ENCODE measurements at regions not wholly inside any gene's neighbourhood (a gene's known extent, or its start where the extent isn't known, plus 50 kb on each side); places are given as distances from the start of the nearest gene placed in this dataset.

DNA sequence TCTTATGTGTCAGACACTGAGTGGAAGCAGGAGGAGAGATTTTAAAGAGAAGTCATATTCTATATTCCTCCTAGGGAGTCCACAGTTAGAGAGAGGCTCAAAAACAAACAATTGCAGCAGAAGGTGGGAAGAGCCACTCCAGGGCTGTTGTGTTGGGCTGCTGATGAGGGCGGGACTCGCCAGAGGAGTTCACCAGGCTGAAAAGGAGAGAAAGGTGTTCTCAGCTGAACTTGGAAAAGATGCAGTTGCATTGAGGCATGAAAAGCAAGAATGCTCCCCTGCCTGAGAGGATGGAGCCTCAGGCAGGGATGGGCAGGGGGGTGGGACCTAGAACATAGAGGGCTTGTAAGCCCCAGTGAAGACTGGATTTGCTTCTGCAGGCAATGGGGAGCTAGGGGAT lies 324.2 kb downstream of the CXCL12 start:
- no peak overlapping the region for H3K4me3 ChIP-seq (ENCODE audit: low read depth, poor library complexity, severe bottlenecking)
- intact Hi-C loops (cut with DNase I; ENCODE audit: low total_unique reads), result no loop called here
- TF ChIP-seq POLR2A (IDR thresholded peaks at IDR 0.05) (no peak), CTCF (IDR thresholded peaks at IDR 0.05) (no peak)
- peak in 1 of 2 donors; percentile 29 for DNase-seq (ENCODE audit: low spot score in 2 of 2)
- 89% methylated on average over 2 of the region's 2 CpGs for WGBS, 2 donors

DNA sequence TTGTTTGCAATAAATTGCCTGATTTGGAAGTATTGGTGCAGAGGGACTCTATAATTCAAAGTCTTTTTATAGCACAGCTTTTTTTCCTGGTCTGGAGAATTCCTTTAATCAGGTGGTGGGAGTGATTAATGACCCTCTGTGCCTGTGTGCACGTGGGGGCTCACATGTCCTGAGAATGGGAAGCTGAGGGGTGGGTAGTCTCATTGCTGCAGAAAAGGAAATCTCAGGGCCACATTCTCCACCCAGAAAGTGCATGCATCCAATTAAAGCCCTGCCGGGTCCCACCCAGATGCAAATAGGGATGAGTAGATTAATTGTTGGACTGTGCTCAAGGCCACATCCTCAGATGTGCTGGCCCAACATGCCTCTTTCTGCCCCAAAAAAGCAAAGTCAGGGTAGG lies 324.7 kb downstream of the CXCL12 start:
- no peak for TF ChIP-seq POLR2A (IDR thresholded peaks at IDR 0.05)
- TF ChIP-seq CTCF (IDR thresholded peaks at IDR 0.05), result no peak
- intact Hi-C loops (cut with DNase I; ENCODE audit: low total_unique reads), result no loop called here
- H3K4me3 ChIP-seq (ENCODE audit: low read depth, poor library complexity, severe bottlenecking), result no peak overlapping the region
- WGBS, 2 donors, result 24 to 32% methylated on average over 2 of the region's 2 CpGs
- no peak for DNase-seq (ENCODE audit: low spot score in 2 of 2)

DNA sequence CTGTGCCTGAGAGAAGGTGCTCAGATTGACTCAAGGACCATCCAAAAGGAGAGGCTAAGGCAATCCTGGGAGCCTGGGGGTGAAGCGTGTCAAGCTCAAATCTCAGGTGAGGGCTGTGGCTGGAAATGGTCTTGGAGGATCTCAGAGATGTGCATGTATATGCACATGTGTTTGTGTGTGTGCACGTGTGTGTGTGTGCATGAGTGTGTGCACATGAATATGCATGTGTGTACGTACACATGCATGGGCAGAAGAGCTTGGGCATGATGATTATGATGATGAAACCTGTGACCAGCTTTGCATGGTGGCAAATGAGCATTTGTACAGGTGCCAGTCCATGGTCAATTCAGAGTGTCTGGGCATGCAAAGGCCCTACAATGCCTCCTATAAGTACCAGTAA lies 326.6 kb downstream of the CXCL12 start:
- 92% methylated on average over 3 of the region's 3 CpGs for WGBS, 2 donors
- H3K4me3 ChIP-seq (ENCODE audit: low read depth, poor library complexity, severe bottlenecking), result no peak overlapping the region
- intact Hi-C loops (cut with DNase I; ENCODE audit: low total_unique reads), result no loop called here
- TF ChIP-seq CTCF (IDR thresholded peaks at IDR 0.05), result no peak
- no peak for TF ChIP-seq POLR2A (IDR thresholded peaks at IDR 0.05)
- DNase-seq (ENCODE audit: low spot score in 2 of 2), result peak in 1 of 2 donors; percentile 63

- peak in 1 of 2 donors; percentile 79 for DNase-seq (ENCODE audit: low spot score in 2 of 2)
- H3K4me3 ChIP-seq (ENCODE audit: low read depth, poor library complexity, severe bottlenecking), result no peak overlapping the region
- intact Hi-C loops (cut with DNase I; ENCODE audit: low total_unique reads), result no loop called here
- 78 to 86% methylated on average over 25 to 27 of the region's 27 CpGs for WGBS, 2 donors
- TF ChIP-seq CTCF (IDR thresholded peaks at IDR 0.05), result no peak
Measured at GRCh38 chr10:44056967-44057805, 327.7 kb downstream of the CXCL12 start.

DNA sequence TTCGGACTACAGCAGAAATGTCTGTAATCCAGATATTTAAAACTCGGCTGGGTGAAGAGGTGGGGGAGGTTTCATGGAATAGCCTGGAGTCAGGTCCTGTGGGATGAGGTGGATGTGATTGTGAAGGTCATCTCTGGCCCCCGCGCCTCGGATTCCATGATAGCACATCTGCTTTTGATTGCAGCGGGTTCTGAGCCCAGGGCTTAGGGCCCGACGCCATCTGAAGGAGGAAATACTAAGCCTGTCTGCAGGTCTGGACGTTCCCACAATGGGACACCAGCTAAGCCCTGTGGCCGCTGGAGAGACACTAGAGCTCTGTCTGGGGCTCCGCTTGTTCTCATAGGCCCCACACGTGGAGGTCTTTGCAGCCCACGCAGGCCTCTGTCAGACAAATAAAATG lies 328.7 kb downstream of the CXCL12 start:
- WGBS, 2 donors, result 74 to 79% methylated on average over 13 of the region's 13 CpGs
- TF ChIP-seq CTCF (IDR thresholded peaks at IDR 0.05), result no peak
- TF ChIP-seq POLR2A (IDR thresholded peaks at IDR 0.05), result no peak
- peak in 1 of 2 donors; percentile 82 for DNase-seq (ENCODE audit: low spot score in 2 of 2)
- H3K4me3 ChIP-seq (ENCODE audit: low read depth, poor library complexity, severe bottlenecking), result no peak overlapping the region
- intact Hi-C loops (cut with DNase I; ENCODE audit: low total_unique reads), result no loop called here

- DNase-seq (ENCODE audit: low spot score in 2 of 2), result peak in 1 of 2 donors; percentile 70
- TF ChIP-seq CTCF (IDR thresholded peaks at IDR 0.05), result no peak
- no peak for TF ChIP-seq POLR2A (IDR thresholded peaks at IDR 0.05)
- intact Hi-C loops (cut with DNase I; ENCODE audit: low total_unique reads), result no loop called here
- WGBS, 2 donors, result 94 to 97% methylated on average over 4 of the region's 4 CpGs
- H3K4me3 ChIP-seq (ENCODE audit: low read depth, poor library complexity, severe bottlenecking), result no peak overlapping the region
Measured at GRCh38 chr10:44054046-44054445, 330.9 kb downstream of the CXCL12 start.
